G401.6 (cell line): ENCODE measurements at regions not wholly inside any gene's neighbourhood (a gene's known extent, or its start where the extent isn't known, plus 50 kb on each side); places are given as distances from the start of the nearest gene placed in this dataset.
"Not testable (repeated sequence)": the region's sequence is repeated elsewhere in the genome, so short reads cannot be mapped to it uniquely, and the experiment has no call there.

Experiments
- FAIRE-seq: peaks from 2 replicates; lab custom pipeline; 2012; peaks lifted over from hg19 to GRCh38; lab: Jason Lieb, UNC

DNA sequence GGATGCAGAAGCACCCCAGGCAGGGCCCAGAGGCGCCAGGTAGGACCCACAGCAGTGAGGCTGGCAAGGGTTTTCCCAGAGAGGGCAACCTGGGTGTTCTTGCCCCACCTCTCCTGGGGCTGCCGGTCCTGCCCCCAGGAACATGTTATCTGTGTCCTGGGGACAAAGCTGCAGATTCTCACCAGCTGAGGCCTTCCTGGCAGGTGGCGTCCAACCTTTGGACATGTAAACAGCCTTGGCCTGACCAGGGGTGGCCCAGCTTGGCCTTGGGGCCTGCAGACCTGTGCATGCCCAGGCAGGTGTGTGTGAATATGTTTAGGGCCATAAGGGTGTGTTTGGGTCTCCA, 101.8 kb upstream of the LARP1 start:
- no peak for FAIRE-seq

DNA sequence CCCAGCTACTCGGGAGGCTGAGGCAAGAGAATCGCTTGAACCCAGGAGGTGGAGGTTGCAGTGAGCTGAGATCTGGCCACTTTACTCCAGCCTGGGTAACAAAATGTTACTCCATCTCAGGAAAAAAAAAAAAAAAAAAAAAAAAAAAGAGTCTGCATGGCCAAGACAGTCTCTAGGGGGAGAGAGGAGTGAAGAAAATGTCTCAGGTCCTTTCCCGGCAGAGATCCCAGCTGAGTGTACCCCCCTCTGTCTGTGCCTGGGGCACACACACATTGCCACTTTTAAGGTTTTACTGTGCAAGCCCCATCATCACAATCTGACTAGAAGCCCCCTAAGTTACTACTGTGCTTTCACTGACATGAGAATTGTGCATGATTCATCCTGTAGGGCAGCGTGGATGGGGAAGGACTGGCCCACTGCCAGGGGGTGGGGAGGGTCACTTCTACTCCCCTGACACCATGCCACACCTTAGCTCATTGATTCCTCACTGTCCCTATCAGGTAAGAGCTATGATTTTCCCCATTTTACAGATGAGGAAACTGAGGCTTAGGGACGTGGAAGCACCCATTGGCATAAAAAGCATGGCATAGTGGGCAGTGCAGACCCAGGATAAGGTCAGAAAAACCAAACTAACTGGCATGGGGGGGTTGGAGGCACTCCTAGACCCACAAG, 102.3 kb upstream of the LARP1 start:
- FAIRE-seq, result no peak

- not testable (repeated sequence) for FAIRE-seq
Measured at GRCh38 chr5:154651795-154652194, 103.4 kb upstream of the LARP1 start.

- FAIRE-seq, result no peak
Measured at GRCh38 chr5:154648706-154649105, 106.5 kb upstream of the LARP1 start.

DNA sequence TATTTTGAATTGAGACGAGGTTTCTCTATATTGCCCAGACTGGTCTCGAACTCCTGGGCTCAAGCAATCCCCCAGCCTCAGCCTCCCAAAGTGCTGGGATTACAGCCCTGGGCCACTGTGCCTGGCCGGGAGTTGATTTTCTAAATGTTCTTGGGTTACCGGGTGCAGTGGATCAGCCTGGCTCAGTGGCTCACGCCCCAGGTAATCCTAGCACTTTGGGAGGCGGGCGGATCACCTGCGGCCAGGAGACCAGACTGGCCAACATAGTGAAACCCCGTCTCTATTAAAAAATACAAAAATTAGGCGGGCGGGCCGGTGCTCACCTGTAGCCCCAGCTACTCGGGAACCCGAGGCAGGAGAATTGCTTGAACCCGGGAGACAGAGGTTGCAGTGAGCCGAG, 106.9 kb upstream of the LARP1 start:
- no peak for FAIRE-seq

GRCh38 chr5:154647761-154648145, 107.4 kb upstream of the LARP1 start:
- no peak for FAIRE-seq

- no peak for FAIRE-seq
Measured at GRCh38 chr5:154647114-154647760, 107.9 kb upstream of the LARP1 start.

GRCh38 chr5:154646745-154647113, 108.4 kb upstream of the LARP1 start:
- FAIRE-seq, result no peak

GRCh38 chr5:154644745-154645411, 110.3 kb upstream of the LARP1 start:
- FAIRE-seq, result no peak

DNA sequence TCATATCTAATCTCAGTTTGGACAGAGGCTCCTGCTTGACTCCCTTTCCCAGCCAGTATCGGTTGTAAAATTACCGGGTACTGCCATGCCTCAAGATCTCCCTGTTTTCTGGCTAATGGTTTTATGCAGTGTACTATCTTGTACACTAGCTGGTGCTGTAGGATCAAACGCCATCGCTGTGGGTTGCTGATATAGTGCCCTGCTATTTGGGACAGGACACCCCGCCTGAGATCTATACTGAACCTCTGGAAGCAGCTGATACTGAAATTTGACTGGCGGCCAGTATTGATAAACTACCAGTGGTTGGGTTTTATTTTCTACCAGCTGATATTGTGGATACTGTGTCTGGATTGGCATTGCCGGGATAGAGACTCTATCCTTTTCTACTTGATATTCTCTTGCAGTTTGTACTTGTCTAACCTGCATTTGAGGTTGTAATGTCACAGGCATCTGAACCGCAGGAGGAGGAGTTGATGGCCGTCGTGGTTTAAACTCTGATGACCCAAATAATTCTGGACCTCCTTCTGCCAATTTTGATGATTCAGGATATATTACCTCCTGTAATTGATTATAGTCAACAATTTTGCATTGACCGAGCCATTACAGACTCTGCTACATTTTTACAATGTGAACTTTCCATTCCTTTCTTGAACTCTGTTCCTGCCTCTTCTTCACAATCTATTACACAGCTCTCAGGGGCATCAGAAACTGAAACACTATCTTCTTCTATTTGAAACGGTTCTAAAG, 112.5 kb upstream of the LARP1 start:
- no peak for FAIRE-seq

GRCh38 chr5:154640213-154640831, 114.9 kb upstream of the LARP1 start:
- not testable (repeated sequence) for FAIRE-seq

- FAIRE-seq, result not testable (repeated sequence)
Measured at GRCh38 chr5:154636786-154637185, 118.4 kb upstream of the LARP1 start.

- not testable (repeated sequence) for FAIRE-seq
Measured at GRCh38 chr5:154636271-154636670, 118.9 kb upstream of the LARP1 start.

GRCh38 chr5:154633744-154634143, 121.4 kb upstream of the LARP1 start:
- not testable (repeated sequence) for FAIRE-seq

GRCh38 chr5:154631141-154631540, 124.0 kb upstream of the LARP1 start:
- FAIRE-seq, result no peak

DNA sequence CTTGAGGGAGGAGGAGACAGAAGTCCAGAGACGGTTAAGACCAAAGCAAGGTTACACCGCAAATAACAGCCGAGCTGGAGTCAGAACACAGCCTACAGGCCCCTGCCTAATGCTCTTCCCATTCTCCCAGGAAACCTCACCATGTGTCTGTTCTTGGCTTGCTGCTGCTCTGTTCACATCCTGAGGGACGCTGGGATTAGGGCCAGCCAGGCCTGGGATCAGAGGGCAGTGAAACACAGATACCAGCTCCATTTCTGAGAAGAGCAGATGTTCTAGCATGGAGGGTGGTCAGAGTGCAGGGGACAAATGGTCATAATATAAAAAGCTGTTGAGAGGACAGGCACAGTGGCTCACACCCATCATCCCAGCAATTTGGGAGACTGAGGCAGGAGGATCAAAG, 124.8 kb upstream of the LARP1 start:
- FAIRE-seq, result no peak

- no peak for FAIRE-seq
Measured at GRCh38 chr5:154628685-154629084, 126.5 kb upstream of the LARP1 start.

DNA sequence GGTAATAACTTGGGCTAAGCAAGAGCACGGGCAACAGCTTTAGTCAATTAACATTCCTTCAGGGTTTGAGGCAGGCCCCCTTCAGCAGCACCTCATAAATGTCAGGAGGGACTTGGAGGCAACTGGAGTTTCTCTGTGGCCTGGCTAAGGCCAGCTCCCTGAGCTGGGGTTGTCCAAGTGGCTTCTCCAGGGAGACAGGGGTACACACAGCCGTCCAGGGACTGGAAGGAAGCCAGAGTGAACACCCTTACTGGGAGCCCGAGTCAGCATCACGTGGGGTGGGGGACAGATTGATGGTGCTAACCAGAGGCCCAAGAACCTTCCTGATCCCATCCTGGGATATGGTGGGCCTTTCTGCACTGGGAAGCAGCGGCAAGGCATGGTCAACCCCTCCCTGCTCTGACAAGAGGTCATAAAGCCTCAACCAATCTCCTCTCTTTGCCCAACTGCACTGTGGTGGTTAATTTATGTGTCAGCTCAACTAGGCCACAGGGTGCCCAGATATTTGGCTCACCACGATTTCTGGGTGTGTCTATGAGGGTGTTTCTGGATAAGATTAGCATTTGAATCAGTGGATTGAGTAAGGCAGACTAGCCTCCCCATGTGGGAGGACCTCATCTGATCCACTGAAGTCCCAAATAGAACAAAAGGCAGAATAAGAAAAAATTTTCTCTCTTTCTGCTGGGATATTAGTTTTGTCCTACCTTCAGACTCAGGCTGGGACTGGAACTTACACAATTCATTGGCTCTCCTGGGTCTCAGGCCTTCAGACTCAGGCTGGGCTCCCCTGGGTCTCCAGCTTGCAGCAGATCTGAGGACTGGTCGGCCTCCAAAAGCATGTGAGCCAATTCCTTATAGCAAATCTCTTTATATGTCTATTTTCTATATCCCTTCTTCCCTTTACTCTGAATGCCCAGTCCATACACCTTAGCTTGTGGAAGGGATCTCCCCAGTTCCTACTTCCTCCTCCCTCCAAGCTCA, 127.2 kb upstream of the LARP1 start:
- FAIRE-seq, result no peak

- no peak for FAIRE-seq
Measured at GRCh38 chr5:154626876-154627557, 128.2 kb upstream of the LARP1 start.

DNA sequence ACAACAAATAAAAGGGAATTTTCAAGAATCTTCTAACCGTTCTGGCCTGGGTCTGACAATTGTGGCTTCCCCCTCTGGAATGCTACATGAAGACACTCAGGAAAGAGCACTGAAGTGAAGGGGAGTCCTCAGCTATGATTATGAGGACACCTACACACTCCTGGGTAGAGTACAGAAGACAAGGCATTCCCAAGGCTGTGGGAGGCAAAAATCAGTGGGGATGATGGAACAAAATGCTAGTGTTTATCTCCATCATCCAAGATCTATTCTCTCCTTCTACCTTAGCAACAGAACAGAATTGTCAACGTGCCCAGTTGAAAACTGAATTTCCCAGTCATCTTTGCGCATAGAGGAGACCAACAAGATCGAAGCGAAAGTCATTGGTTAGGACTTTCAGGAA, 130.1 kb upstream of the LARP1 start:
- no peak for FAIRE-seq

GRCh38 chr5:154624341-154624740, 130.8 kb upstream of the LARP1 start:
- FAIRE-seq, result no peak
